ENCODE measurements at regions not wholly inside any gene's neighbourhood (a gene's known extent, or its start where the extent isn't known, plus 50 kb on each side); places are given as distances from the start of the nearest gene placed in this dataset.

DNA sequence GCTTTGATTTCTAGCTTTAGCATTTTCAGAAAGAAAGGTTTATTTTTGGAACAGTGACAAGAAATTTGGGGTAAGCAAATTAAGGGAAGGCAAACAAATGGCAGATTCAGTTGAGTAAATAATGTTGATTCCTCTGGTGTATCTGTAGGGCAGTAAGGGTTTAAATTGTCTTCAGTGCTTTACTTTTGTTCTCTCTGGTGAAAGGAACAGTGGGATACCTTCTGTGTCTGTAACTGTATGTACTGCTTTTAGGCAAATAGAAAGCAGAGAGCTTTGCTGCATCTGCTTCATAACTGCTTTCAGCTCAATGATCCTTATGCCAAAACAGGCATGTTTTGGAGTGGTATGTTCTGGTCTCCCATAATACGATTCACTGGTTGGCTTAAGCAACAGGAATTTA, 932.1 kb upstream of the SLIT2 start:
- H3K9me2 ChIP-seq, result no peaks in the 10 kb centered on the region
- no peaks in the 10 kb centered on the region for H3K27me3 ChIP-seq (ENCODE audit: insufficient read depth)
- H2AFZ ChIP-seq (ENCODE audit: low read depth), result no peak overlapping the region
- H3K9me3 ChIP-seq, result no peaks in the 10 kb centered on the region
- POLR2A ChIA-PET, result no interaction called here
- no peaks in the 10 kb centered on the region for H3K79me2 ChIP-seq (ENCODE audit: insufficient read depth)
- no peak overlapping the region for H3K27ac ChIP-seq (ENCODE audit: low read depth in 2 of 2, low read length in 1 of 2)
- no peaks in the 10 kb centered on the region for H3F3A ChIP-seq (replicated peaks; ENCODE audit: insufficient read depth)
- no peak overlapping the region for H3K9ac ChIP-seq
- DNase-seq, result no peak
- 89% methylated on average over 1 of the region's 1 CpG for WGBS (ENCODE audit: low lambda C conversion rate)
- CTCF ChIA-PET, result interaction anchor here (1.1 kb wide), 1 partner anchor 929 kb away, joined by 3 read pairs; no protein-coding TSS in a partner anchor
- H3K4me1 ChIP-seq (ENCODE audit: control insufficient read depth in 1 of 2, insufficient read depth in 2 of 2, low read depth in 1 of 2, low read length in 1 of 2), result no peaks in the 10 kb centered on the region
- H3K36me3 ChIP-seq (replicated peaks in 1 of 2; ENCODE audit: control insufficient read depth in 1 of 2, insufficient read depth in 2 of 2, low read length in 1 of 2), result no peaks in the 10 kb centered on the region
- TF ChIP-seq POLR2AphosphoS5 (IDR thresholded peaks at IDR 0.05; ENCODE audit: low read depth, low read length) (no peak), GABPA (IDR thresholded peaks at IDR 0.05; ENCODE audit: low read depth) (no peak), EZH2phosphoT487 (IDR thresholded peaks at IDR 0.05; ENCODE audit: borderline replicate concordance, low read depth) (no peak), TAF1 (IDR thresholded peaks at IDR 0.05; ENCODE audit: borderline replicate concordance, low read depth, low read length) (no peak), NRF1 (IDR thresholded peaks at IDR 0.05; ENCODE audit: low read depth, low read length) (no peak), FOSL2 (IDR thresholded peaks at IDR 0.05; ENCODE audit: borderline replicate concordance, low read depth) (no peak), ELF1 (IDR thresholded peaks at IDR 0.05) (no peak), FOXM1 (IDR thresholded peaks at IDR 0.05; ENCODE audit: low read depth) (no peak), FOXJ3 (CRISPR knock-in tag; IDR thresholded peaks at IDR 0.05) (no peak), RFX5 (IDR thresholded peaks at IDR 0.05; ENCODE audit: low read length) (no peak), SMC3 (IDR thresholded peaks at IDR 0.05; ENCODE audit: low read depth, low read length) (no peak), RCOR1 (IDR thresholded peaks at IDR 0.05; ENCODE audit: low read length) (no peak), RXRA (IDR thresholded peaks at IDR 0.05; ENCODE audit: borderline replicate concordance, low read depth) (no peak), YY1 (IDR thresholded peaks at IDR 0.05; ENCODE audit: low read depth) (no peak), RAD21 (IDR thresholded peaks at IDR 0.05; ENCODE audit: low read length) (no peak)
- TF ChIP-seq, protein P1, sequence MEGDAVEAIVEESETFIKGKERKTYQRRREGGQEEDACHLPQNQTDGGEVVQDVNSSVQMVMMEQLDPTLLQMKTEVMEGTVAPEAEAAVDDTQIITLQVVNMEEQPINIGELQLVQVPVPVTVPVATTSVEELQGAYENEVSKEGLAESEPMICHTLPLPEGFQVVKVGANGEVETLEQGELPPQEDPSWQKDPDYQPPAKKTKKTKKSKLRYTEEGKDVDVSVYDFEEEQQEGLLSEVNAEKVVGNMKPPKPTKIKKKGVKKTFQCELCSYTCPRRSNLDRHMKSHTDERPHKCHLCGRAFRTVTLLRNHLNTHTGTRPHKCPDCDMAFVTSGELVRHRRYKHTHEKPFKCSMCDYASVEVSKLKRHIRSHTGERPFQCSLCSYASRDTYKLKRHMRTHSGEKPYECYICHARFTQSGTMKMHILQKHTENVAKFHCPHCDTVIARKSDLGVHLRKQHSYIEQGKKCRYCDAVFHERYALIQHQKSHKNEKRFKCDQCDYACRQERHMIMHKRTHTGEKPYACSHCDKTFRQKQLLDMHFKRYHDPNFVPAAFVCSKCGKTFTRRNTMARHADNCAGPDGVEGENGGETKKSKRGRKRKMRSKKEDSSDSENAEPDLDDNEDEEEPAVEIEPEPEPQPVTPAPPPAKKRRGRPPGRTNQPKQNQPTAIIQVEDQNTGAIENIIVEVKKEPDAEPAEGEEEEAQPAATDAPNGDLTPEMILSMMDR (IDR thresholded peaks at IDR 0.05), result no peak
- TF ChIP-seq, protein P2, sequence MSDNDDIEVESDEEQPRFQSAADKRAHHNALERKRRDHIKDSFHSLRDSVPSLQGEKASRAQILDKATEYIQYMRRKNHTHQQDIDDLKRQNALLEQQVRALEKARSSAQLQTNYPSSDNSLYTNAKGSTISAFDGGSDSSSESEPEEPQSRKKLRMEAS (IDR thresholded peaks at IDR 0.05; ENCODE audit: low read depth), result no peak
- H4K20me1 ChIP-seq (ENCODE audit: insufficient read depth), result no peaks in the 10 kb centered on the region
- no peak overlapping the region for H3K4me3 ChIP-seq (ENCODE audit: low read depth in 2 of 2, low read length in 1 of 2)
- no peak overlapping the region for H3K4me2 ChIP-seq

DNA sequence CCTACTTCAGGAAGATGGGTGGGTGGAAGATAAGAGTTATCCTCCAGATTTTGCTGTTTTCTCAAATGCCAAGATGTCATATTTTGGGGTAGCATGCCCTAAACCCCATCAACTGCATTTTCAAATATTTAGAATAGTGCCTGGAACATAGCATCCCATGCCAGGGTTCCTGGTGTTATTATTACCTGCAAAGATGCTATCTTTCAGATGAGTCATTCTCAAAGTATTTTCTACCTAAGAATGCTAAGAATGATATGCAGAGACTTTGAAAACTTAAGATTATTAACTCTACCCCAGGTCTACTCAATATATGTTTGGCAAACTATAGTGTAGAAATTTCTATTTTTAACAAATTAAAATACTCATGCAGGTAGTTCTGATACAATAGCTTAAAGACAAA, 934.3 kb upstream of the SLIT2 start:
- Histone ChIP-seq H3K9me2 (no peaks in the 10 kb centered on the region), H3K9me3 (no peaks in the 10 kb centered on the region), H2AFZ (ENCODE audit: low read depth) (no peak overlapping the region), H3K79me2 (ENCODE audit: insufficient read depth) (no peaks in the 10 kb centered on the region), H3F3A (replicated peaks; ENCODE audit: insufficient read depth) (no peaks in the 10 kb centered on the region), H3K27ac (ENCODE audit: low read depth in 2 of 2, low read length in 1 of 2) (no peak overlapping the region), H3K27me3 (ENCODE audit: insufficient read depth) (no peaks in the 10 kb centered on the region), H4K20me1 (ENCODE audit: insufficient read depth) (no peaks in the 10 kb centered on the region), H3K9ac (no peak overlapping the region), H3K4me3 (ENCODE audit: low read depth in 2 of 2, low read length in 1 of 2) (no peak overlapping the region), H3K4me2 (no peak overlapping the region), H3K36me3 (replicated peaks in 1 of 2; ENCODE audit: control insufficient read depth in 1 of 2, insufficient read depth in 2 of 2, low read length in 1 of 2) (no peaks in the 10 kb centered on the region), H3K4me1 (ENCODE audit: control insufficient read depth in 1 of 2, insufficient read depth in 2 of 2, low read depth in 1 of 2, low read length in 1 of 2) (no peaks in the 10 kb centered on the region)
- no peak for DNase-seq
- ChIA-PET POLR2A (no interaction called here), CTCF (interaction anchor here (1.2 kb wide), 1 partner anchor 930 kb away, joined by 3 read pairs; no protein-coding TSS in a partner anchor)
- TF ChIP-seq FOXJ3 (CRISPR knock-in tag; IDR thresholded peaks at IDR 0.05) (no peak), EZH2phosphoT487 (IDR thresholded peaks at IDR 0.05; ENCODE audit: borderline replicate concordance, low read depth) (no peak), RCOR1 (IDR thresholded peaks at IDR 0.05; ENCODE audit: low read length) (no peak), FOXM1 (IDR thresholded peaks at IDR 0.05; ENCODE audit: low read depth) (no peak), MEF2A (IDR thresholded peaks at IDR 0.05; ENCODE audit: borderline replicate concordance, low read depth) (no peak), JUND (IDR thresholded peaks at IDR 0.05) (no peak), SIN3A (IDR thresholded peaks at IDR 0.05; ENCODE audit: borderline replicate concordance, low read depth, low read length) (no peak), GABPA (IDR thresholded peaks at IDR 0.05; ENCODE audit: low read depth) (no peak), EP300 (IDR thresholded peaks at IDR 0.05; ENCODE audit: borderline replicate concordance in 1 of 2, low read depth in 1 of 2, low read length in 1 of 2) (no peak)
- TF ChIP-seq, protein P3, sequence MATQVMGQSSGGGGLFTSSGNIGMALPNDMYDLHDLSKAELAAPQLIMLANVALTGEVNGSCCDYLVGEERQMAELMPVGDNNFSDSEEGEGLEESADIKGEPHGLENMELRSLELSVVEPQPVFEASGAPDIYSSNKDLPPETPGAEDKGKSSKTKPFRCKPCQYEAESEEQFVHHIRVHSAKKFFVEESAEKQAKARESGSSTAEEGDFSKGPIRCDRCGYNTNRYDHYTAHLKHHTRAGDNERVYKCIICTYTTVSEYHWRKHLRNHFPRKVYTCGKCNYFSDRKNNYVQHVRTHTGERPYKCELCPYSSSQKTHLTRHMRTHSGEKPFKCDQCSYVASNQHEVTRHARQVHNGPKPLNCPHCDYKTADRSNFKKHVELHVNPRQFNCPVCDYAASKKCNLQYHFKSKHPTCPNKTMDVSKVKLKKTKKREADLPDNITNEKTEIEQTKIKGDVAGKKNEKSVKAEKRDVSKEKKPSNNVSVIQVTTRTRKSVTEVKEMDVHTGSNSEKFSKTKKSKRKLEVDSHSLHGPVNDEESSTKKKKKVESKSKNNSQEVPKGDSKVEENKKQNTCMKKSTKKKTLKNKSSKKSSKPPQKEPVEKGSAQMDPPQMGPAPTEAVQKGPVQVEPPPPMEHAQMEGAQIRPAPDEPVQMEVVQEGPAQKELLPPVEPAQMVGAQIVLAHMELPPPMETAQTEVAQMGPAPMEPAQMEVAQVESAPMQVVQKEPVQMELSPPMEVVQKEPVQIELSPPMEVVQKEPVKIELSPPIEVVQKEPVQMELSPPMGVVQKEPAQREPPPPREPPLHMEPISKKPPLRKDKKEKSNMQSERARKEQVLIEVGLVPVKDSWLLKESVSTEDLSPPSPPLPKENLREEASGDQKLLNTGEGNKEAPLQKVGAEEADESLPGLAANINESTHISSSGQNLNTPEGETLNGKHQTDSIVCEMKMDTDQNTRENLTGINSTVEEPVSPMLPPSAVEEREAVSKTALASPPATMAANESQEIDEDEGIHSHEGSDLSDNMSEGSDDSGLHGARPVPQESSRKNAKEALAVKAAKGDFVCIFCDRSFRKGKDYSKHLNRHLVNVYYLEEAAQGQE (IDR thresholded peaks at IDR 0.05; ENCODE audit: low read depth, low read length), result no peak
- TF ChIP-seq, protein P4, sequence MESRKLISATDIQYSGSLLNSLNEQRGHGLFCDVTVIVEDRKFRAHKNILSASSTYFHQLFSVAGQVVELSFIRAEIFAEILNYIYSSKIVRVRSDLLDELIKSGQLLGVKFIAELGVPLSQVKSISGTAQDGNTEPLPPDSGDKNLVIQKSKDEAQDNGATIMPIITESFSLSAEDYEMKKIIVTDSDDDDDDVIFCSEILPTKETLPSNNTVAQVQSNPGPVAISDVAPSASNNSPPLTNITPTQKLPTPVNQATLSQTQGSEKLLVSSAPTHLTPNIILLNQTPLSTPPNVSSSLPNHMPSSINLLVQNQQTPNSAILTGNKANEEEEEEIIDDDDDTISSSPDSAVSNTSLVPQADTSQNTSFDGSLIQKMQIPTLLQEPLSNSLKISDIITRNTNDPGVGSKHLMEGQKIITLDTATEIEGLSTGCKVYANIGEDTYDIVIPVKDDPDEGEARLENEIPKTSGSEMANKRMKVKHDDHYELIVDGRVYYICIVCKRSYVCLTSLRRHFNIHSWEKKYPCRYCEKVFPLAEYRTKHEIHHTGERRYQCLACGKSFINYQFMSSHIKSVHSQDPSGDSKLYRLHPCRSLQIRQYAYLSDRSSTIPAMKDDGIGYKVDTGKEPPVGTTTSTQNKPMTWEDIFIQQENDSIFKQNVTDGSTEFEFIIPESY (IDR thresholded peaks at IDR 0.05; ENCODE audit: borderline replicate concordance, low read depth), result no peak

Measured in SK-N-SH (cell line).